IPS DF 19.7 (cell line): ENCODE measurements at regions not wholly inside any gene's neighbourhood (a gene's known extent, or its start where the extent isn't known, plus 50 kb on each side); places are given as distances from the start of the nearest gene placed in this dataset.
"Not testable (repeated sequence)": the region's sequence is repeated elsewhere in the genome, so short reads cannot be mapped to it uniquely, and the experiment has no call there.

Source experiments
- DNase-seq: peaks from one replicate; pipeline ENCODE4 v3.0.0-alpha.2; 2013; ENCODE audit warnings: low read depth, low spot score

DNA sequence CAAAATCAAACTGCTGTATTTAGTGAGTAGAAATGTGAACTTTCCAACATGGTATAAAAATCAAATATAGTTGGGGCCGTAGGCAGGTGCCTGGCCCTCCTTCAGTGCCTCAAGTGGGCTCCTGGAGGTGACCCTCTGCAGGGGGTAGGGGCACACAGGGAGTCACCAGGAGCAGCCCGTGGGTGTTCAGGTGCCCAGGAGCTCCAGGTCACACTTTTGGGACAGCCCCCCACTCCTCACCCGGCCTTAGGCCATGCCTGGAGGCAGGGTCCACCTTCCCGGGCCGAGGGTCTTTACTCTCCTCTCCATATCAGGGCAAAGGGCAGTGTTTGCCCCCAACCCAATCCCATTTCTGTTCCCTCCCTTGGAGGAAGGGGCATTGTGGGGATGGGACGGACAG is 108.0 kb upstream of the MTAP start:
- DNase-seq = no peak

DNA sequence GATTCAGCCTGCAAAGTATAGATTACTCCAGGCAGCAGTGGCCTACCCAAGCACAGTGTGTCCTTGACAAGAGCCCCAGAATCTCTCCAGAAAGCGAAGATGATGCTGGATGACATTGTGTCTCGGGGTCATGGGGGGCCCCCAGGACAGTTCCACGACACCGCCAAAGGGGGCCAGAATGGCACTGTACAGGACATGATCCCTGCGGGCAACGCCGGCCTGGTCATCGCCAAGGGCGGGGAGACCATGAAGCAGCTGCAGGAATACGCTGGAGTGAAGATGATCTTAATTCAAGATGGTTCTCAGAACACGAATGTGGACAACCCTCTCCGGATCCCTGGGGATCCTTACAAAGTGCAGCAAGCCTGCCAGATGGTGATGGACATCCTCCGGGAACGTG is 107.0 kb upstream of the MTAP start:
- no peak for DNase-seq

DNA sequence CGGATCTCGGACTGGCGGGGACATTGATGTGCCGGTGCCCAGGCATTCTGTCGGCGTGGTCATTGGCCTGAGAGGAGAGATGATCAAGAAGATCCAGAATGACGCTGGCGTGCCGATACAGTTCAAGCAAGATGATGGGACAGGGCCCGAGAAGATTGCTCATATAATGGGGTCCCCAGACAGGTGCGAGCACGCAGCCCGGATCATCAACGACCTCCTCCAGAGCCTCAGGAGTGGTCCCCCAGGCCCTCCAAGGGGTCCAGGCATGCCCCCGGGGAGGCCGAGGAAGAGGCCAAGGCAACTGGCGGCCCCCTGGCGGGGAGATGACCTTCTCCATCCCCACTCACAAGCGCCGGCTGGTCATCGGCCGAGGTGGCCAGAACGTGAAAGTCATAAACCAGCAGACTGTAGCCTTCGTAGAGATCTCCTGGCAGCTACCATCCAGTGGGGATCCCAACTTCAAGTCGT is 106.5 kb upstream of the MTAP start:
- DNase-seq = no peak

DNA sequence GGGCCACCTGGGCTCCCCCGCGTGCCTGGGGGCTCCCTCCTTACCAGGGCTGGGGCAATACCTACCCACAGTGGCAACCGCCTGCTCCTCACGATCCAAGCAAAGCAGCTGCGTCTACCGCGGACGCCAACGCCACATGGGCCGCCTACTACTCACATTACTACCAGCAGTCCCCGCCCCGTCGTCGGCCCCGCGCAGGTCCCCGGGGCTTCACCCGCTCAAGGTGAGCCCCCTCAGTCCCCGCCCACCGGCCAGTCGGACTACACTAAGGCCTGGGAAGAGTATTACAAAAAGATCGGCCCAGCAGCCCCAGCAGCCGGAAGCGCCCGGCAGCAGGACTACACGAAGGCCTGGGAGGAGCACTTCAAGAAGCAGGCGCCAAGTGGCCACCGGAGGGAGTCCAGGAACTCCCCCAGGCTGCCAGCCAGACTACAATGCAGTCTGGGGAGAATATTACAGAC is 106.0 kb upstream of the MTAP start:
- DNase-seq = peak; percentile 69

DNA sequence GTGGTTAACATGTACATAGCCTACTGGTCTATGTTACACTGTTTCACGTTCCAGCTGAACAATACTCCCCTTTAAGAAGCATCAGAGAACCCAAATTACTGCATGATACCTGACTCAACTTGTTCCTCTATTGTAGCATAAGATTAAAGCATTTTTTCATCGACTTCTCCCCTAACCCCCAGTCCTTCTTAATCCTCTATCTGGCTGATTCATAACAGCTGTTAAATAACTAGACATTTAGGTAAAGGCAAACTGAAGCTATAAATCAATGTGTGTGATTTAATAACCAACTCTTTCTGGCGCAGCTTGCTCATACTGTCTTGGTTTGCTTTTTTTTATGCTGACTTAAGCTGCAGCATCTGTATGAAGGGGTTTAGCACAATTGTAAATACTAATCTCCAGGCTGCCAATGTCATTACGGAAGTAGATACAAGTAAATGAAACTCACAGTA is 94.2 kb upstream of the MTAP start:
- DNase-seq = no peak

DNA sequence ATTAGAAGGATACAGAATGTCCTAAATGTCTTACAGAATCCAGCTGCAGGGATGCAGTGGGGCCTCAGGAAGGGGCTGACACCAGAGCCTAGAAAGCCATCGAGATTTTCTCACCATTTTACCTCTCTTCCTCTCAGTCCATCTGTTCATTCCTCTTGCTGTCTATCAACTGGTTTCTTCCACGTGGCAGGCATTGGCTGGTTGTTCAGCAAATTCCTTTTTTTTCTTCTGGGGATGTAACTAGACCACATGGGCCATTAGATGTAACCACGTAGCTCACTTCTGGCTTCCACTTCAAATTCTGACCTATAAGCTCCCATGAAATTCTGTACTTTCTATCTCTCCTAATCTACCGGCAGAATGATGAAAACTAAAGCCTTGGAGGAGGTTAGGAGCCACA is 93.6 kb upstream of the MTAP start:
- no peak for DNase-seq

DNA sequence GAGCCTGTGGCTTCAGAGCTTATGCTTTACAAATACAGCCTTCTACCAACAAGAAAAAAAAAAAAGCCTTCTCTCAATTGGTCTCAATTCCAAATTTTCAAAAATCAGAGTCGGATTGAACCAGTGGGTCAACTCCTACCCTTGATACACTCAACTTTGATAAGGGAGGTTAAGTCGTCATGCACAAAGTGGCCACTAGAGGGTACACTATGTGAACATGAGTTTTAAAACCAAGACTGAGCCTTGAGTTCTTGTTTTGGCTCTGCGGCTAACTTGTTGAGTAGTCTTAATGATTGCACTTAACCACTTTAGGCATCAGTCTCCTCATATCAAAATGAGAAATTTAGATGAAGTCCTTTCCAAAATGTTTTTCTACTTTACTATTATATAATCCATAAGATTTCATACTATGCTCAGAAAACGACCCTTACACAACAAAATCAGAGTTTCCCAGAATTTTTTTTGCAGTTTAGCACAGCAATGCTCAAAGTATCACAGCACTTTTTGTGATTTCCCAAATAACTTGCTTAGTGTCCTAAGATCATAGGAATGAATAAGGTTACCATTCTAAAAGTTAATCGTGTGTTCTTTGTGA is 92.9 kb upstream of the MTAP start:
- DNase-seq = peak; percentile 20

DNA sequence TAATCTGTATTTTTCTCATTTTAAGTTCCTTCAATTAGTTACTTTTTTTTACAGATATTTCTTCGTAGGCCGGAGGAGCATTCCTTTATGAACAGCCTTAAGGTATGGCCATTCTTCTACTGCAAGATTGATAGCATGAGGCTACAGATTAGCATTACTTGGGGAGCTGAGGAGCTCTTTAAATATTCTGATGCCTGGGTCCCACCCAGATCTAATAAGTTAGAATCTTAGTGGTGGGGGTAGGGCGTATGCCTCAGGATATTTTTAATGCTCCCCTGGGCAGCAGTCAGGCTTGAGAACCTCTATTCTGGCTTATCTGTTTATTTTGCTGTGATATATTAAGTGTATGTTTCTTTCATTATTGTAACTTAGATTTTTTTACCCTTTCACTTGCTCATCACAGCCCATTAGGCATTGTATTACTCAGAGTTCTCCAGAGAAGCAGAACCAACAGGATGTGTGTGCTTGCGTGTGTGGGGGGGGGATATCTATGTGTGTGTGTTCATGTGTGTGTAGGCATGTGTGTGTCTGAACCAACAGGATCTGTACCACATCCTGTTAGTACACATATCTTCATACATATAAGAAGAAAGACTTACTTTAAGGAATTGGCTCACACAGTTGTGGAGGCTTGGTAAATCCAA is 91.8 kb upstream of the MTAP start:
- DNase-seq = no peak

DNA sequence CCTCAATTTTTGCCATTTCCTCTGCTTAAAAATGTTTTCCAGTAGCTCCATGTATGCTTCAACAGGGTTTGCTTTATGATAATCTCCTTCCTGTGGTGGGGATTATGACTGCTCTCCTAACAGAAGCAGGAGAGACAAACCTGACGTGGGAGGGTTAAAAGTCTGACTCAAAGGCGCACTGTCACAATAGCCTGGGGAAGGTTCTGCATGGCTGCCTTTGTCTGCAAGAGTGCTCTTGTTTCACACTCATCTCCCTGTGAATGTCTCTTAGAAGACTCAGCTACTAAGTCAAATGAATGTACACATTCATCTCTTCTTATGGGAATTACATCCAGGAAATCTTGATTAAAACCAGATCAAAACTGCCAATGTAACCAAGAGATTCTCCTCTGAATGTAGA is 90.9 kb upstream of the MTAP start:
- no peak for DNase-seq

DNA sequence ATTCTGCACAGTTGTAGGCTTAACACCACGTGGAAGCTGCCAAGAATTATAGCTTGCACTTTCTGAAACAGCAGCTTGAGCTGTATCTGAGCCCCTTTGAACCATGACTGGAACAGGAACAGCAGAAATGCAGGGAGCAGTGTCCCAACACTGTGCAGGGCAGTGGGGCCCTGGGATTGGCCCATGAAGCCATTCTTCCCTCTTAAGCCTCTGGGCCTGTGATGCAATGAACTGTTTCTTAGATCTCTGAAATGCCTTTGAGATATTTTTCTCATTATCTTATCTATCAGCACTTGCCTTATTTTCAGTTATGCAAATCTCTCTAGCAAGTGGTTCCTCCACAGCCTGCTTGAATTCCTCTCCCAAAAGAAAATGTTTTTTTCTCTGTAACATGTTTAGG is 87.0 kb upstream of the MTAP start:
- DNase-seq = no peak

DNA sequence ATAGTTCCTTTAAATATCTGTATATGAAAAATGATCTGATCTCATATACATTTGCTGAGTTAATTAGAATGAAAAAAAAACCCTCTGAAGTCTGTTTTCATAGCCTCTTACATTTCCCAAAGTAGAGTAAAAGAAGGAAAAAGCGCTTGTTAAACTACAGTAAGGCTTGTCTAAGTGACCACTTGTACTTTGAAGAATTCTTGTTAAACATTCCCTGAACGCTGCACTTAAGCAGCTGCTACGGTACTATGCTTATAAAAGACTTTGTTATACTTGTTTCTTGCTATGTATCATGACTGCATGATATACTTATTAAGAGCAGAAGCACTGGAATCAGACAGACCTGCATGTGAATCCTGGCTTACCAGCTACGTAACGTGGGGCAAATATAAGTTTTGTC is 81.7 kb upstream of the MTAP start:
- no peak for DNase-seq

DNA sequence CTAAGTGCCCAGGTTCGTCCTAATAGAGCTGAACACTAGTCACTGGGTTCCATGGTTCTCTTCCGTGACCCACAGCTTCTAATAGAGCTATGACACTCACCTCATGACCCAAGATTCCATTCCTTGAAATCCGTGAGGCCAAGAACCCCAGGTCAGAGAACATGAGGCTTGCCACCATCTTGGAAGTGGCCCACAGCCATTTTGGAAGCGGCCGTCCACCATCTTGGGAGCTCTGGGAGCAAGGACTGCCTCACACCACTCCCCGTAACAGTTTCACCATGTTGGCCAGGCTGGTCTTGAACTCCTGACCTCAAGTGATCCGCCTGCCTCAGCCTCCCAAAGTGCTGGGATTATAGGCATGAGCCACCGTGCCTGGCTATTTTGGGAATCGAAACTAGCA is 75.0 kb upstream of the MTAP start:
- DNase-seq = not testable (repeated sequence)

DNA sequence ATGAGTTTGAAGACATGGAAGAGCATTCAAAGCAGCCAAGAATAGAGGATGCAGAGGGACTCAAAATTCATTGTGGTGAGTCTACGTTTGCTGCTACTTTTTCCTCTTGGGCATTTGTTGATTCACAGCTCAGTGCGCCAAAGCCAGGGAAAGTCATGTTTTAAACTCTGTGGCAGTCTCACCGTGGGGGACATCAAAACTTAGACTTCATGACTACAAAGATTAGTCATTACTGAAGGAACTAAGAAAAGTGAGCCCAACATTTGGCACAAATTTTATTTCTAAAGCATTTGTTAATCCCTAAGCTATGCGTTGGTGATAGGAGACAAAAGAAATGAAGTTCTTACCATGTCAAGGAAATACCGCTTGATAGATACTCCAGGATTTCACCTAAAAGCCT is 73.7 kb upstream of the MTAP start:
- DNase-seq = no peak

DNA sequence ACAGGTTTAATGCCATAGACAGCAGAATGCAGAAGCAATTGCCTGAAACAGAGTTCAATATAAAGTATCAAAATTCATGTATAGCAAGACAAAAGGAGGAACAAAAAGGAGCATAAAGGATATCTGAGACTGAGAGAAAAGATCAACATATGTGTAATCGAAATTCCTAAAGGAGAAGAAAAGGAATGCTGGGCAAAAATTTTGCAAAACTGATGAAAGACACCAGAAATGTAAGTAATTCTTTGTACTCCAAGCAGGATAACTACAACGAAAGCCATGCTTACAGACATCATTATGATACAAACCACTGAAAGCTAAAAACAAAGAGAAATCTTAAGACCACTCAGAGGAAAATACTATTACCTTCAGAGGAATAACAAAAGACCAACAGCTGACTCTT is 72.8 kb upstream of the MTAP start:
- no peak for DNase-seq

DNA sequence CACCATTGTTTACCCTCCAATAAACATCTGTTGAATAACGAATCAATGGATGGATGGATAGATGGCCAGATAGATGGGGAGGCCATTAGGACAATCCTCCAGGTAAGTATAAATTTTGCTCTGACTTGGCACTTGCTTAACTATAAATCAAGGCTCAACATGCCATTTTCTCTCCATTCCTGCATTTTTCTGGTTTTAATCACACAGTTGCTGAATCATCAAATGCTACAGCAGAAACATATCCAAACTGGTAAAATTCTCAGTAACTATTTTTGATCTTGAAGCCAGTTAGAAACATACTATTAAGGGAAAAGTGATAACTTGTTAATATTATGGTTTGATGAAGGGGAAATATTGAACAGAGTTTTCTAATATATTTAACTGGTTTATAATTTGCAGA is 71.5 kb upstream of the MTAP start:
- DNase-seq = no peak

DNA sequence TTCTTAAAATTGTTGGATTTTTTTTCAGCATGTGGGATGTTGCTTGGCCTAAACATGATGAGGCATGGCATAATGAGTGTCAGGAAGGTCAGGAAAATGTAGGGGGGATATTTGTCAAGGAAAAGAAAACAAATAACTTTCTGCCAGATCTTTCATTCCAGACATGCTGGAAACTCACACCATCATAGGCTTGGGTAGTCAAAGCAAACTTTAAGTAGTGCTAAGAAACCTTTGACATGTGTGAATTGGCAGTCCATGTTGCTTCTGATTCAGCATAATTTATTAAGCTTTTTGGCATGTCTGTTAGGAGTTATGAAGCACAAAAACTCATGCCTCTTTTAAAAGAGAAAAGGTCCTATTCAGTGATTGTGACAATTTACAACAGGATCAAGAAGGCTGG is 61.3 kb upstream of the MTAP start:
- no peak for DNase-seq

DNA sequence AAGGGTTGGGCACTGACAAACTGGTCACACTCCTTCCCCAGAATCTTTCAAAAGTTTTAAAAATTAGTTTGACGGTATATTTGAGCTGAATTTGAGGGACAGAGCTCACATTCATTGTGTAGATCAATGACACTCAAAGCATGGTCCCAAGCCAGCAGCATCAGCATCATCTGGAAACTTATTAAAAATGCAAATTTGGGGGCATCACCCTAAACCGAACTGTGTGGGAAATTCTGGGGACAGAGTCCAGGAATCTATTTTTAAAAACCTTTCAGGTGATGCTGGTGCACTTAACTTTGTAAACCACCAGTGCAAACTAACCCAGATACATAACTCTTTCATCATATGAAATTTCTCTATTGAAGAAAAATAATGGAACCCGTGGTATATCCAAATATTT is 58.1 kb upstream of the MTAP start:
- no peak for DNase-seq

DNA sequence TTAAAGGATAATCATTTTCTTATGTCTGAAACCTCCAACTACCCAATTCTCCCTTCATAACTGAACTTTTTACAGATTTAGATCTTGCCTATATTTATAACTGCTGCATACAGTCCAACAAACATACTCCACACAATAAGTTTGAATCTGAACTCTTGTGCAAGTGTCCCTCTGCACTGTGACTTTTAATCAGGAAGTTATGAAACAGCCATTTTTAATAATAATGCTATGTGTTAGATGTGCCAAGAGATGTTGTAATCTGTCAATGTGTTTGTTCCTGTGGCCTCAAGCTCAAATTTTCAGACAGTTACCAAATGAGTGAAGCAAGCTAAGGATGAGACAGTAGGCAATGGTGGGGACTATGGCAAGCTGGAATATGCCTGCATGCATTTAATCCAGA is 57.6 kb upstream of the MTAP start:
- no peak for DNase-seq

DNA sequence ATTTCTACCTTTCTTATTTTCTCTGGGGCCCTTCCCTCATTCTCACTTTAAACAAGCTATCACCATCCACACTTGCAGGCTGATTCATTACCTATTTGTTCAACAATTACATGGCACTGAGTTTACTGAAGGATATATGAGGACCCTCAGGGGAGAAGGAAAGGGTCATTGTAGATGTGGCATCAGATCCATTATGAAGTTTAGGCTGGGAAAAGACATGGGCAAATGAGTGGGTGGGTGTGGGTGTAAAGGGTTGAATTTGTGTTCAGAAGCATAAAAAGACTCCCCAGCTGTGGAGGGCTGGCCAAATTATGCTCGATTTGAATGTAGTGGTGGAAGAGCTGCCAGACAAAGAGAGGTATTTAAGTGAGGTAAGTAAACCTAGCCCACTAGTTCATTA is 55.9 kb upstream of the MTAP start:
- no peak for DNase-seq

DNA sequence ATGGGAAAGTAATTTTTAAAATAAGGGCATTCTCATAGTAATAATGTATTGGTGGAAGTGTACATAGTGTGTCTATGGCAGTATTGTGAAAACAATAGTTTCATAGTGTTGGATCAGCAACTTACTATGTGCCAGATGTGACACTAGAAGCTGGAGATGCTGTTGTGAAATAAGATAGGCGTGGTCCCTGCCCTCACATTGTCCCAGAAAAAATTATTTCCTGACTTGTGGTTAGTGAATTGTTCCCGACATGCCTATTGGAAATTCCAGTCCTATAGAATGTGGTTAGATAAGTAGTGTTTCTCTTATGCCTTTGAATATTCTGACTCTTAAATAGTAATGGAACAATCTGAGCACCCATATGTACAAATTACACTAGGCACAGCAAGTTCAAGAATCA is 55.3 kb upstream of the MTAP start:
- DNase-seq = no peak

DNA sequence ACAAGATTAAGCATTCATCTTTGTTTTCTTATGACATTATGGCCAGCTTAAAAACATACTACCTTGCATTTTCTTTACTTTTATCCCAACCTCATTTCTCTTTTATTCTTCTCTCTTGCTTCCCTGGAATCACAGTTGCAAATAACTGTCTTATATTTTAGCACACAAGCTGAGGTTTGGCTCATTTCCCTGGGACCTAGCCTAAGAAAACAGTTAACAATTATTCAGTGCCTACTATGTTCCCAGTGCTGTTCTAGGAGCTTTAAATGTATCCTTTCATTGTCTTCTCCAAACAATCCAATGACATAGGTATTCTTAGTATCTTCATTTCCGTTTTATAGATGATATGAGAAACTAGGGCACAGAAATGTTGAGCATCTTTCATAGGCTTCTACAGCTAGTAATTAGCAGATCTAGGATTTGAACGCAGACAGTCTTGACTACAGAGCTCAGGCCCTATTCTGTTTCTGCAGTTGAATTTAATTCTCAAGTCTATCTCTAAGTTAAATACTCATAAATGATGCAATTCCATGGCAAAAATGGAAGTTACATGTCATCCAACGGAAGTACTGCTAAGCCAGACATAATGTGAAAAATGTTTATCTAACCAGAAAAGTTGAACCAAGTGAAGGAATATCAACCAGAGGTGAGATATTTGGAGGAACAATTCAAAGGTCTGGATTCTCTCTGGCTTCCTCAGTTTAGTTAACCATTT is 52.3 kb upstream of the MTAP start:
- no peak for DNase-seq

DNA sequence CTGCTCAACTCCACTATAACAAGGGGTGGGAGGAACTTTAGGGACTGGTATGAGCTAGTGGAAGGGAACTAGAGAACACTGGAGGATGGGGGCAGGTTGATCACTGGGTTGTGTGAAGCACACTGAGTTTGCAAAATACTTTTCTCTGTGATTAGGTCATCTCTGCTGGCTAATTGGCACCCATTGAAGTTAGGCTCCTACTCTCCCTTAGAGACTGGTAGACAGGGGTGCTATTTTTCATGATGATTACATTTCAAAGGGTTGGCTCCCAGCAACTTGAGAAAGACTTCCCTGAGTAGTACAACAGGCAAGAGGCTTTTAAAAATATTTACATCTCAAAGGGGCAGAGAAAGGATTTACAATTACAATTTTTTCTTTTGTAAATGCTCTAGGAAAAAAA is 50.4 kb upstream of the MTAP start:
- peak; percentile 64 for DNase-seq
